ENCODE measurements at regions not wholly inside any gene's neighbourhood (a gene's known extent, or its start where the extent isn't known, plus 50 kb on each side); places are given as distances from the start of the nearest gene placed in this dataset.

DNA sequence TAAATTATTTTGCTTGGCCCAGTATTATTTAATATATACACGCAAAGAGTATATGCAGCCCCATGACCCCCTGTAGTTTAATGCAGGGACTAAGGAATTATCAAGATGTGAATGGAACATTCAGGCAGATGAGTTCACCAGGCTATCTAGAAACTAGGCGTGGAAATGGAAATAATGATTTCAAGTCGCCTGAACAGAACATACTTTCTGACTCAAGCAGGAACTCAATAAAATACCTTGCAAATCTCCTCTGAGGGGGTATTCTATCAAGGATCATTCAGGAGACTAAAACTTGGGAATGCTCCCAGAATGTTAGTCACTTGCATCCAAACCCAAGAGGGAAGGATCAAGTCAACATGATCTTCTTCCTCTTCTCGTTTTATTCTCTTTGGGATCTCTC lies 59.6 kb upstream of the RASSF6 start:
- CTCF ChIA-PET = no interaction called here
- no peak for TF ChIP-seq ARNT (IDR thresholded peaks at IDR 0.05)
- TF ChIP-seq FOXM1 (IDR thresholded peaks at IDR 0.05; ENCODE audit: borderline replicate concordance) = no peak
- TF ChIP-seq TARDBP (IDR thresholded peaks at IDR 0.05) = no peak
- no peak for TF ChIP-seq NFRKB (IDR thresholded peaks at IDR 0.05)
- TF ChIP-seq BHLHE40 (IDR thresholded peaks at IDR 0.05; ENCODE audit: borderline replicate concordance) = no peak
- no peak for TF ChIP-seq ELF4 (IDR thresholded peaks at IDR 0.05)
- no peak for TF ChIP-seq ZNF384 (IDR thresholded peaks at IDR 0.05)
- TF ChIP-seq HDGF (IDR thresholded peaks at IDR 0.05; ENCODE audit: borderline replicate concordance) = no peak
- TF ChIP-seq SP1 (IDR thresholded peaks at IDR 0.05) = no peak
- TF ChIP-seq, protein P1, sequence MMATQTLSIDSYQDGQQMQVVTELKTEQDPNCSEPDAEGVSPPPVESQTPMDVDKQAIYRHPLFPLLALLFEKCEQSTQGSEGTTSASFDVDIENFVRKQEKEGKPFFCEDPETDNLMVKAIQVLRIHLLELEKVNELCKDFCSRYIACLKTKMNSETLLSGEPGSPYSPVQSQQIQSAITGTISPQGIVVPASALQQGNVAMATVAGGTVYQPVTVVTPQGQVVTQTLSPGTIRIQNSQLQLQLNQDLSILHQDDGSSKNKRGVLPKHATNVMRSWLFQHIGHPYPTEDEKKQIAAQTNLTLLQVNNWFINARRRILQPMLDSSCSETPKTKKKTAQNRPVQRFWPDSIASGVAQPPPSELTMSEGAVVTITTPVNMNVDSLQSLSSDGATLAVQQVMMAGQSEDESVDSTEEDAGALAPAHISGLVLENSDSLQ (IDR thresholded peaks at IDR 0.05) = no peak
- TF ChIP-seq CTBP1 (IDR thresholded peaks at IDR 0.05; ENCODE audit: borderline replicate concordance) = no peak
- TF ChIP-seq SUZ12 (IDR thresholded peaks at IDR 0.05) = no peak
- no peak for TF ChIP-seq FOXA1 (IDR thresholded peaks at IDR 0.05)
- no peak for TF ChIP-seq L3MBTL2 (conservative IDR thresholded peaks at IDR 0.05)
- no peak for TF ChIP-seq FOXK2 (IDR thresholded peaks at IDR 0.05)
- no peak for TF ChIP-seq LEF1 (IDR thresholded peaks at IDR 0.05; ENCODE audit: borderline replicate concordance)

DNA sequence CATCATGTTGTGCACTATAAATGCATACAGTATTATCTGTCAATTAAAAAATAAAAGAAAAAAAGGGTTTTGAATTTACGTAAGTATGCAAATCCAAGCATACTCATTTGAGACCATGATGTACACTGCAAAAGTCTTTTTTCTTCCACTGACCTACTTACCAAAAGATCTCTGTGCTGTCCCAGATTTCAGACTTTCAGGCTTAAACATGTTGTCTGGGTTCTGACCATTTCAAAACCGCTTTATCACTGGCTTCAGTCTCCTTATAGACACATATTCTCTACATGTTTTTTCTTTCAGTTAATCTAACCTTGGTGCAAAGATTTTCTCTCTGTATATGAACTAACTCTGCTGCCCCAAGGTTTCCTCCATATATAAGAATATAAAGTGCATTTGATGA lies 58.6 kb upstream of the CXCL8 start:
- no peak for DNase-seq (ENCODE audit: extremely low spot score)
- CTCF ChIA-PET = interaction anchor here (0.7 kb wide), 1 partner anchor 13 kb away, joined by 3 read pairs; no protein-coding TSS in a partner anchor
- POLR2A ChIA-PET = no interaction called here
- TF ChIP-seq, protein P1 (IDR thresholded peaks at IDR 0.05) = no peak
- TF ChIP-seq ELF4 (IDR thresholded peaks at IDR 0.05) (no peak), SUZ12 (IDR thresholded peaks at IDR 0.05) (no peak)

More for the DNA sequence above, 59.6 kb upstream of the RASSF6 start:
- DNase-seq (ENCODE audit: extremely low spot score) = no peak
- POLR2A ChIA-PET = no interaction called here

DNA sequence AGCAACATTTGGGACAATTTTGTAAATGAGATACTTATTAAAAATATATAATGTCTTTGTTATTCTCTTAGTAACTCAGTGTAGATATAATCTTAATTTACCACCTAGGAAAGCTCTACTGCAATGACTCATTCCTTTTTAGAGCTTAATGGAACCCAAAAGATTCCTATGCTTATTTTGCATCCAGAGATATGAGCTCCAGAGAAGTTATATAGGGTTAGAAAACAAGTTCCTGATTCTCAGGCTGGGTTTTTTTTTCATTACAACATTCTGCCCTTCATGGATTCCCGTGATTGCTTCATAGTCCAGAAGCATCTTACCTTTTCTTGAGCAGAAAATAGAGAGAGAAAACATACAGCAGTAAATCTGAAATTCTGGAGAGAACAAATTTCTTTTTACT lies 57.9 kb upstream of the CXCL8 start:
- DNase-seq (ENCODE audit: extremely low spot score) = no peak
- ChIA-PET POLR2A (no interaction called here), CTCF (interaction anchor here (0.7 kb wide), 1 partner anchor 14 kb away, joined by 3 read pairs; no protein-coding TSS in a partner anchor)
- TF ChIP-seq LEF1 (IDR thresholded peaks at IDR 0.05; ENCODE audit: borderline replicate concordance) (no peak), ARNT (IDR thresholded peaks at IDR 0.05) (no peak), ELF4 (IDR thresholded peaks at IDR 0.05) (no peak), FOXA1 (IDR thresholded peaks at IDR 0.05) (no peak), FOXM1 (IDR thresholded peaks at IDR 0.05; ENCODE audit: borderline replicate concordance) (no peak), SUZ12 (IDR thresholded peaks at IDR 0.05) (no peak), NFRKB (IDR thresholded peaks at IDR 0.05) (no peak), SP1 (IDR thresholded peaks at IDR 0.05) (no peak), FOXK2 (IDR thresholded peaks at IDR 0.05) (no peak), BHLHE40 (IDR thresholded peaks at IDR 0.05; ENCODE audit: borderline replicate concordance) (no peak), HDGF (IDR thresholded peaks at IDR 0.05; ENCODE audit: borderline replicate concordance) (no peak), TARDBP (IDR thresholded peaks at IDR 0.05) (no peak), CTBP1 (IDR thresholded peaks at IDR 0.05; ENCODE audit: borderline replicate concordance) (no peak), L3MBTL2 (conservative IDR thresholded peaks at IDR 0.05) (no peak)
- TF ChIP-seq, protein P1 (IDR thresholded peaks at IDR 0.05) = no peak

DNA sequence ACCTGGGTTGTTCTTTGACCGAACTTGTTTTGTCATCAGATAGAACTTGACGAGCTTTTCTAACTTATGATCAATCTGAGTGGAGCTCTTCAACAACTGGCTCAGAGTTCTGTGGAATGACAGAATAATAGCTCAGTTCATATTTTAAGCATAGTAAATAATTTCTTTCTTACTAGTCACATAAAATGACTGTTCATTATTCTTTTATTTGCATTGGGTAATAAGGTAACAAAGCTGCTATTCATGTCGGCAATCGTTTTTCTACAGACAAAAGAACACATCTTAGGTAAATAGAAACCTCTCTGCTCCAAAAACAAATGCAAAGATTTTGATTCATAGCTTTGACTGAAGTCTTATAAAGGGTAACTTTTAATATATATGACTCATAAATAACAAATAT lies 57.3 kb upstream of the CXCL8 start:
- no peak for DNase-seq (ENCODE audit: extremely low spot score)
- CTCF ChIA-PET = no interaction called here
- TF ChIP-seq FOXK2 (IDR thresholded peaks at IDR 0.05) (no peak), FOXM1 (IDR thresholded peaks at IDR 0.05; ENCODE audit: borderline replicate concordance) (no peak), NFRKB (IDR thresholded peaks at IDR 0.05) (no peak), FOXA1 (IDR thresholded peaks at IDR 0.05) (no peak), SP1 (IDR thresholded peaks at IDR 0.05) (no peak), HDGF (IDR thresholded peaks at IDR 0.05; ENCODE audit: borderline replicate concordance) (no peak), TARDBP (IDR thresholded peaks at IDR 0.05) (no peak), L3MBTL2 (conservative IDR thresholded peaks at IDR 0.05) (no peak), SUZ12 (IDR thresholded peaks at IDR 0.05) (no peak)
- POLR2A ChIA-PET = no interaction called here

DNA sequence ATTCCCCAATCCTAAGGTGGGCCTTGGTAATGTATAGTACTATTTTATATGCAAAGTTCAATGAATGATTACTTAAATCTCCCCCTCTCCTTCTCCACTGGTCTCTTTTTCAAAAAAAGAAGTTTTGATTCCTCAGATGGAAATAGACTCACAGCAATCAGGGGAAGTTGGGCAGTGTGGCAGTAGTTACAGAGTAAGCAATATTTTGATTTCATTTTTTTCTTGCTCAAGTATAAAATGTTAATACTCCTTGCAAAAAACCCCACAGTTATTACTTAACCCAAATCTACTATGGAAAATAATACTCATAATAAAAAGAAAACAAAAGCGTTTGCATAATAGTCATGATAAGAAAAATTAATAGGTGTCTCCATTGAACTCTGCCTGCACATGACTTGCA lies 56.9 kb upstream of the CXCL8 start:
- CTCF ChIA-PET = no interaction called here
- no peak for TF ChIP-seq SP1 (IDR thresholded peaks at IDR 0.05)
- TF ChIP-seq CTBP1 (IDR thresholded peaks at IDR 0.05; ENCODE audit: borderline replicate concordance) = no peak
- no peak for TF ChIP-seq FOXM1 (IDR thresholded peaks at IDR 0.05; ENCODE audit: borderline replicate concordance)
- TF ChIP-seq FOXA1 (IDR thresholded peaks at IDR 0.05) = no peak
- TF ChIP-seq, protein P1 (IDR thresholded peaks at IDR 0.05) = no peak
- no peak for TF ChIP-seq ZNF384 (IDR thresholded peaks at IDR 0.05)
- no peak for TF ChIP-seq ELF4 (IDR thresholded peaks at IDR 0.05)
- no peak for TF ChIP-seq LEF1 (IDR thresholded peaks at IDR 0.05; ENCODE audit: borderline replicate concordance)
- TF ChIP-seq HDGF (IDR thresholded peaks at IDR 0.05; ENCODE audit: borderline replicate concordance) = no peak
- TF ChIP-seq SUZ12 (IDR thresholded peaks at IDR 0.05) = no peak
- TF ChIP-seq NFRKB (IDR thresholded peaks at IDR 0.05) = no peak
- no peak for TF ChIP-seq ARNT (IDR thresholded peaks at IDR 0.05)
- no peak for TF ChIP-seq TARDBP (IDR thresholded peaks at IDR 0.05)
- TF ChIP-seq L3MBTL2 (conservative IDR thresholded peaks at IDR 0.05) = no peak
- TF ChIP-seq BHLHE40 (IDR thresholded peaks at IDR 0.05; ENCODE audit: borderline replicate concordance) = no peak
- no peak for TF ChIP-seq FOXK2 (IDR thresholded peaks at IDR 0.05)
- no peak for DNase-seq (ENCODE audit: extremely low spot score)
- POLR2A ChIA-PET = no interaction called here

DNA sequence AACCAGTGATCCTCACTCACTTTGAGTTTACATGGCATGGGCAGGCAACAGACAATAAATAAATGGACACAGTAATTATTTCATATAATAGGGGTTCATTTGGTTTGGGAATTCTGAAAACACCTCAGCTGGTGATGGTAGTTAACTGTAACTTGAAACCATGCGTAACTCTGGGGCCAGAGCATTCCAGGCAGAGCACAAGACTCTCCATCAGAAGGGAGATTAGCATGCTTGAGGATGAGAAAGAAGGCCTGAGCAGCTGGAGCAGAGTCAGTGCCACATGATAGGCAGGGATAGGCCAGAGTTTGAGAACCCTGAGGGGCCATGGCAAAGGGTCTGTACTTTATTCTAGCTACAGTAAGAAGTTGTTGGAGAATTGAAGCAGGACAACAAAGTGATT lies 56.3 kb upstream of the CXCL8 start:
- POLR2A ChIA-PET = interaction anchor here (1.2 kb wide), 1 partner anchor 416 kb away, joined by 3 read pairs; no protein-coding TSS in a partner anchor
- CTCF ChIA-PET = no interaction called here
- no peak for DNase-seq (ENCODE audit: extremely low spot score)
- no peak for TF ChIP-seq HDGF (IDR thresholded peaks at IDR 0.05; ENCODE audit: borderline replicate concordance)
- TF ChIP-seq CTBP1 (IDR thresholded peaks at IDR 0.05; ENCODE audit: borderline replicate concordance) = no peak
- TF ChIP-seq, protein P1 (IDR thresholded peaks at IDR 0.05) = no peak
- TF ChIP-seq ARNT (IDR thresholded peaks at IDR 0.05) = no peak
- TF ChIP-seq FOXK2 (IDR thresholded peaks at IDR 0.05) = no peak
- no peak for TF ChIP-seq FOXA1 (IDR thresholded peaks at IDR 0.05)
- TF ChIP-seq TARDBP (IDR thresholded peaks at IDR 0.05) = no peak
- TF ChIP-seq FOXM1 (IDR thresholded peaks at IDR 0.05; ENCODE audit: borderline replicate concordance) = no peak
